ENCODE measurements at regions not wholly inside any gene's neighbourhood (a gene's known extent, or its start where the extent isn't known, plus 50 kb on each side); places are given as distances from the start of the nearest gene placed in this dataset.

- TF ChIP-seq CTCF (IDR thresholded peaks at IDR 0.05; ENCODE audit: low read depth, low read length, missing input control) (no peak), MAX (IDR thresholded peaks at IDR 0.05) (no peak), GABPA (IDR thresholded peaks at IDR 0.05 in 1 of 2, conservative IDR thresholded peaks at IDR 0.05 in 1 of 2) (no peak), TAF1 (conservative IDR thresholded peaks at IDR 0.05) (no peak), NR2F2 (IDR thresholded peaks at IDR 0.05) (no peak), ZBTB33 (IDR thresholded peaks at IDR 0.05) (no peak)
Measured at GRCh38 chr7:119256446-119257131, 1016.4 kb upstream of the KCND2 start.

All from liver (tissue), 3 donors.